HepG2 (cell line): ENCODE measurements at regions not wholly inside any gene's neighbourhood (a gene's known extent, or its start where the extent isn't known, plus 50 kb on each side); places are given as distances from the start of the nearest gene placed in this dataset.

Experiments used
- ATAC-seq: fragments of 200-7000 bp; cut with Tn5 transposase; 3 replicates; pipeline ENCODE4 v1.9.1; 2020; ENCODE audit warnings: mild to moderate bottlenecking, moderate library complexity
- BruUV-seq: library from RNA; stranded (reverse); fragments of 400-500 nt; replicated peaks from 2 replicates; lab custom pipeline; 2021; lab: Mats Ljungman, UMichigan
- CTCF ChIA-PET: fragments of 300-600 bp; formaldehyde crosslinking; extraction: SDS; loops from one replicate; lab custom pipeline; 2021; ENCODE audit warnings: low total read pairs, inconsistent platforms, low intra/inter-chr PET ratio; lab: Yijun Ruan, JAX
- POLR2A ChIA-PET: fragments of 350-600 bp; sonication (Branson Sonifier 250); formaldehyde crosslinking; loops from one replicate; lab custom pipeline; 2020; ENCODE audit warnings: antibody characterized with exemption, inconsistent platforms; lab: Yijun Ruan, JAX
- DNase-seq: peaks from one replicate; pipeline ENCODE4 v3.0.0-alpha.2; 2015; ENCODE audit warnings: low spot score
- FAIRE-seq: peaks from 3 replicates; lab custom pipeline; 2011; peaks lifted over from hg19 to GRCh38; lab: Jason Lieb, UNC
- H2AFZ ChIP-seq: one replicate; pipeline ENCODE4 v1.6.1; 2011; ENCODE audit warnings: low read length, inconsistent platforms
- H3K27ac ChIP-seq: fragments of 300-600 bp; 3 replicates; pipeline ENCODE4 v1.8.0; 2011; ENCODE audit warnings: mixed run types, mild to moderate bottlenecking, mixed read lengths, low read length, inconsistent platforms; ENCODE audit not compliant: insufficient read depth; ENCODE audit errors: extremely low read length
- H3K27me3 ChIP-seq, 2 experiments: fragments of 200-600 bp in 1 of 2; 2 replicates in 1 of 2; 3 replicates in 1 of 2; pipeline versions ENCODE4 v1.6.0 to v1.8.0; 2011; ENCODE audit warnings: low read length in 2 of 2, mild to moderate bottlenecking in 2 of 2, moderate library complexity in 2 of 2, inconsistent platforms in 1 of 2; ENCODE audit not compliant: insufficient read depth in 2 of 2, control insufficient read depth in 1 of 2
- H3K36me3 ChIP-seq, 2 experiments: fragments of 200-600 bp in 1 of 2; replicated peaks in 1 of 2; 2 replicates in 1 of 2; 3 replicates in 1 of 2; pipeline versions ENCODE4 v1.5.1 to v1.8.0; 2011; ENCODE audit warnings: low read length in 2 of 2, inconsistent platforms in 1 of 2; ENCODE audit not compliant: insufficient read depth in 2 of 2, control insufficient read depth in 1 of 2
- H3K4me1 ChIP-seq: 2 replicates; pipeline ENCODE4 v1.5.1; 2012; ENCODE audit warnings: low read length, inconsistent platforms; ENCODE audit not compliant: insufficient read depth
- H3K4me2 ChIP-seq: 2 replicates; pipeline ENCODE4 v1.6.0; 2011; ENCODE audit warnings: low read depth, low read length, inconsistent platforms
- H3K4me3 ChIP-seq, 3 experiments: fragments of 200-600 bp in 1 of 3; sonication (generic), shearing (Covaris generic) in 1 of 3; replicated peaks in 1 of 3; 2 replicates each; pipeline ENCODE4 v1.5.1; 2011 to 2016; ENCODE audit warnings: low read length in 3 of 3, inconsistent platforms in 2 of 3, low read depth in 2 of 3, mild to moderate bottlenecking in 2 of 3, control low read depth in 1 of 3, mixed read lengths in 1 of 3; ENCODE audit not compliant: insufficient read depth in 1 of 3
- H3K79me2 ChIP-seq: one replicate; pipeline ENCODE4 v1.6.1; 2011; ENCODE audit warnings: low read length, inconsistent platforms; ENCODE audit not compliant: insufficient read depth
- H3K9ac ChIP-seq: 2 replicates; pipeline ENCODE4 v1.6.0; 2011; ENCODE audit warnings: mild to moderate bottlenecking, low read depth, low read length, inconsistent platforms; ENCODE audit not compliant: insufficient read depth
- H3K9me3 ChIP-seq: 2 replicates; pipeline ENCODE4 v1.5.1; 2012; ENCODE audit warnings: mild to moderate bottlenecking, low read length
- H4K20me1 ChIP-seq: 2 replicates; pipeline ENCODE4 v1.6.0; 2011; ENCODE audit warnings: inconsistent platforms, mild to moderate bottlenecking, low read length, moderate library complexity; ENCODE audit not compliant: insufficient read depth
- FOXA3 ChIP-seq: IDR thresholded peaks from 2 replicates; pipeline ENCODE4 v1.6.1; 2016; ENCODE audit warnings: missing genetic modification reagents, missing compliant biosample characterization
- MEIS2 ChIP-seq: sonication (generic); formaldehyde crosslinking; IDR thresholded peaks from 2 replicates; pipeline ENCODE4 v1.9.0; 2021; ENCODE audit warnings: mild to moderate bottlenecking, missing genetic modification reagents
- ONECUT2 ChIP-seq: sonication (generic); formaldehyde crosslinking; IDR thresholded peaks from 2 replicates; pipeline ENCODE4 v1.4.0; 2020; ENCODE audit warnings: missing genetic modification reagents
- SNAPC2 ChIP-seq: sonication (generic); formaldehyde crosslinking; IDR thresholded peaks from 2 replicates; pipeline ENCODE4 v1.8.1; 2022; ENCODE audit warnings: mild to moderate bottlenecking, missing genetic modification reagents
- SRSF4 ChIP-seq: fragments of 200-400 bp; formaldehyde crosslinking; IDR thresholded peaks from one replicate; pipeline ENCODE4 v1.6.1; 2018; ENCODE audit warnings: mild to moderate bottlenecking, low read depth, low read length, moderate library complexity; ENCODE audit not compliant: poor library complexity, severe bottlenecking
- TRIM24 ChIP-seq: sonication (generic); formaldehyde crosslinking; IDR thresholded peaks from 2 replicates; pipeline ENCODE4 v1.8.0; 2022; ENCODE audit warnings: mild to moderate bottlenecking, missing genetic modification reagents
- ZNF33A ChIP-seq: sonication (generic); formaldehyde crosslinking; IDR thresholded peaks from 2 replicates; pipeline ENCODE4 v1.5.1; 2020; ENCODE audit warnings: missing genetic modification reagents, mild to moderate bottlenecking, moderate library complexity, borderline replicate concordance
- ZNF34 ChIP-seq: sonication (generic); formaldehyde crosslinking; IDR thresholded peaks from 2 replicates; pipeline ENCODE4 v1.4.0; 2020; ENCODE audit warnings: mild to moderate bottlenecking, missing genetic modification reagents, borderline replicate concordance
- ZNF552 ChIP-seq: sonication (generic); formaldehyde crosslinking; IDR thresholded peaks from 2 replicates; pipeline ENCODE4 v1.9.0; 2022; ENCODE audit warnings: missing genetic modification reagents, mild to moderate bottlenecking, borderline replicate concordance
- WGBS: methylation state at CpG from one replicate; pipeline ENCODE4 v1.1.6; 2017; ENCODE audit warnings: low lambda C conversion rate; 5-methylcytosine and 5-hydroxymethylcytosine counted together
- in situ Hi-C: cut with HindIII; loops from 2 replicates; pipeline ENCODE4 v1.10.0; 2017; ENCODE audit warnings: low pct_unique_long_range_greater_than_20kb; ENCODE audit not compliant: extremely low pct_ligation_motif_present
- intact Hi-C: fragments of 100-400 bp; cut with micrococcal nuclease; formaldehyde crosslinking; loops from one replicate; pipeline ENCODE4 v1.10.0; 2022; ENCODE audit not compliant: unreplicated experiment
- TF ChIP-seq, protein P1 (sequence below): sonication (generic); formaldehyde crosslinking; IDR thresholded peaks from 2 replicates; pipeline ENCODE4 v1.8.1; 2023; ENCODE audit warnings: mild to moderate bottlenecking, missing genetic modification reagents
- TF ChIP-seq, protein P2 (sequence below): sonication (generic); formaldehyde crosslinking; IDR thresholded peaks from 2 replicates; pipeline ENCODE4 v1.4.0; 2020; ENCODE audit warnings: mild to moderate bottlenecking, low read depth, missing genetic modification reagents
- TF ChIP-seq, protein P3 (sequence below): sonication (generic); formaldehyde crosslinking; IDR thresholded peaks from 2 replicates; pipeline ENCODE4 v1.5.0; 2020; ENCODE audit warnings: mild to moderate bottlenecking, missing genetic modification reagents
- TF ChIP-seq, protein P4 (sequence below): sonication (generic); formaldehyde crosslinking; IDR thresholded peaks from 2 replicates; pipeline ENCODE4 v1.8.0; 2022; ENCODE audit warnings: mild to moderate bottlenecking, missing genetic modification reagents, moderate library complexity

DNA sequence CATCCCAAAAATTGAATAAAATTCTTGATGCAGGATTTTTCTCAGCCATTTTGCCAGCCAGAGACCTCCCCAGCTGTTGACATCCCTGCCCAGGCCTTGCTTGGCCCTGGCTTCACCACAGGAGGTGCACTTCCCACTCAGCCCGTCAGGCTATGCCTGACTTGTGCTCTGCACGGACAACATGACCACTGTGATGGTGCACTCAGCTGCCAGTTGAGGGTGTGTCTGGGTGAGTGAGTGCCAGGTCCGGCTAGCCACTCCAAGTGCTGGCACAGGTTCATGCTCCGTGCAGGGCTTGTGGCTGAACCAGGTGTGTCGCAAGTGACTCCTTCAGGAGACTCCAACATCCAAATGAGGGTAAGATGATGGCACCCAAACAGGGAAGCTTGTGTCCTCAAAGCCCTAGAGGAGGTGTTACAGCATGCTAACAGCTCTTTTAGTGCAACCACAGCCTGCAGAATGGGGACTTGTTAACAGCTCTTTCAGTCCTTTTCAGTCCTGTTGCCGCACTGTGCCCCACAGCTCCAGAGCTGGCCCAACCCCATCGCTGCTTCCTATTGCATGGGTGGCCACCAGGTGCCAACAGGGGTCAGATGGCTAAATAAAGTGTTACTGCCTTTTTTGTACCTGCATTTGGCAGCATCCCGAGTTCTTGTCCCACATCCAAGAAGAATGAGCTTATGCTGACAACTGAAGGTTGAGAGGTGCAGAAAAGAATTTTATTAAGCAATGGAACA, 380.7 kb downstream of the SLITRK5 start (continued):
- TF ChIP-seq, protein P1, sequence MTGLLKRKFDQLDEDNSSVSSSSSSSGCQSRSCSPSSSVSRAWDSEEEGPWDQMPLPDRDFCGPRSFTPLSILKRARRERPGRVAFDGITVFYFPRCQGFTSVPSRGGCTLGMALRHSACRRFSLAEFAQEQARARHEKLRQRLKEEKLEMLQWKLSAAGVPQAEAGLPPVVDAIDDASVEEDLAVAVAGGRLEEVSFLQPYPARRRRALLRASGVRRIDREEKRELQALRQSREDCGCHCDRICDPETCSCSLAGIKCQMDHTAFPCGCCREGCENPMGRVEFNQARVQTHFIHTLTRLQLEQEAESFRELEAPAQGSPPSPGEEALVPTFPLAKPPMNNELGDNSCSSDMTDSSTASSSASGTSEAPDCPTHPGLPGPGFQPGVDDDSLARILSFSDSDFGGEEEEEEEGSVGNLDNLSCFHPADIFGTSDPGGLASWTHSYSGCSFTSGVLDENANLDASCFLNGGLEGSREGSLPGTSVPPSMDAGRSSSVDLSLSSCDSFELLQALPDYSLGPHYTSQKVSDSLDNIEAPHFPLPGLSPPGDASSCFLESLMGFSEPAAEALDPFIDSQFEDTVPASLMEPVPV (CRISPR knock-in tag) = no peak
- TF ChIP-seq, protein P2, sequence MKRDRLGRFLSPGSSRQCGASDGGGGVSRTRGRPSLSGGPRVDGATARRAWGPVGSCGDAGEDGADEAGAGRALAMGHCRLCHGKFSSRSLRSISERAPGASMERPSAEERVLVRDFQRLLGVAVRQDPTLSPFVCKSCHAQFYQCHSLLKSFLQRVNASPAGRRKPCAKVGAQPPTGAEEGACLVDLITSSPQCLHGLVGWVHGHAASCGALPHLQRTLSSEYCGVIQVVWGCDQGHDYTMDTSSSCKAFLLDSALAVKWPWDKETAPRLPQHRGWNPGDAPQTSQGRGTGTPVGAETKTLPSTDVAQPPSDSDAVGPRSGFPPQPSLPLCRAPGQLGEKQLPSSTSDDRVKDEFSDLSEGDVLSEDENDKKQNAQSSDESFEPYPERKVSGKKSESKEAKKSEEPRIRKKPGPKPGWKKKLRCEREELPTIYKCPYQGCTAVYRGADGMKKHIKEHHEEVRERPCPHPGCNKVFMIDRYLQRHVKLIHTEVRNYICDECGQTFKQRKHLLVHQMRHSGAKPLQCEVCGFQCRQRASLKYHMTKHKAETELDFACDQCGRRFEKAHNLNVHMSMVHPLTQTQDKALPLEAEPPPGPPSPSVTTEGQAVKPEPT (CRISPR knock-in tag) = no peak
- no peak for TF ChIP-seq SRSF4

DNA sequence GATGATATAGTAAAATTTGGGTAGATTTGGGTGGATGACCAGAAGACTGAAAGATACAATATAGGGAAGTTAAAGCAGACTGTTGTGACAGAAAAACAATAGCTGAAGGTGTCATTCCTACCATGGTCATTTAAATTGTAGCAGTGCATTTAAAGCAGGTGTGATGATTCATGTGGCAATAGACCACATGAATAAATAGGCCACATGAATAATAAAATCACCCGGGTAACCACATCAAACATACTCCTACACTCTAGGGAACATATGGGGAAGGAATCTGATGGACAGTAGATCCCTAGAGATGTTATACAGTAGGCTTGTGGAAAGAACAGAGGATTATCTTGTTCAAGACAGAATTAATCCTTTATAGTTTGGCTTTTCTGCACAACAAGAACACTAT, 392.6 kb downstream of the SLITRK5 start:
- 0% methylated on average over 1 of the region's 1 CpG for WGBS
- Histone ChIP-seq H4K20me1 (no peaks in the 10 kb centered on the region), H3K9ac (no peak overlapping the region), H2AFZ (no peak overlapping the region), H3K27ac (no peak overlapping the region), H3K79me2 (no peaks in the 10 kb centered on the region), H3K4me2 (no peak overlapping the region), H3K9me3 (peaks cover 15% of the 10 kb centered on the region; the same call in 1 of the 2 replicates), H3K4me1 (no peaks in the 10 kb centered on the region), H3K36me3 (no peaks in the 10 kb centered on the region), H3K4me3 (no peak overlapping the region), H3K27me3 (no peaks in the 10 kb centered on the region; a peak in 1 of 5 replicates)
- in situ Hi-C loops (loop anchor here (25.0 kb wide), 1 partner anchor 999 kb away; no protein-coding TSS in a partner anchor), intact Hi-C loops (no loop called here)
- ChIA-PET CTCF (no interaction called here), POLR2A (no interaction called here)
- no peak for ATAC-seq
- BruUV-seq = no TSS peak
- FAIRE-seq = no peak
- no peak for DNase-seq
- TF ChIP-seq, protein P3, sequence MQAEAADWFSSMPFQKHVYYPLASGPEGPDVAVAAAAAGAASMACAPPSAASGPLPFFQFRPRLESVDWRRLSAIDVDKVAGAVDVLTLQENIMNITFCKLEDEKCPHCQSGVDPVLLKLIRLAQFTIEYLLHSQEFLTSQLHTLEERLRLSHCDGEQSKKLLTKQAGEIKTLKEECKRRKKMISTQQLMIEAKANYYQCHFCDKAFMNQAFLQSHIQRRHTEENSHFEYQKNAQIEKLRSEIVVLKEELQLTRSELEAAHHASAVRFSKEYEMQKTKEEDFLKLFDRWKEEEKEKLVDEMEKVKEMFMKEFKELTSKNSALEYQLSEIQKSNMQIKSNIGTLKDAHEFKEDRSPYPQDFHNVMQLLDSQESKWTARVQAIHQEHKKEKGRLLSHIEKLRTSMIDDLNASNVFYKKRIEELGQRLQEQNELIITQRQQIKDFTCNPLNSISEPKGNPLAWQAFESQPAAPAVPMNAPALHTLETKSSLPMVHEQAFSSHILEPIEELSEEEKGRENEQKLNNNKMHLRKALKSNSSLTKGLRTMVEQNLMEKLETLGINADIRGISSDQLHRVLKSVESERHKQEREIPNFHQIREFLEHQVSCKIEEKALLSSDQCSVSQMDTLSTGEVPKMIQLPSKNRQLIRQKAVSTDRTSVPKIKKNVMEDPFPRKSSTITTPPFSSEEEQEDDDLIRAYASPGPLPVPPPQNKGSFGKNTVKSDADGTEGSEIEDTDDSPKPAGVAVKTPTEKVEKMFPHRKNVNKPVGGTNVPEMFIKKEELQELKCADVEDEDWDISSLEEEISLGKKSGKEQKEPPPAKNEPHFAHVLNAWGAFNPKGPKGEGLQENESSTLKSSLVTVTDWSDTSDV = no peak
- TF ChIP-seq FOXA3 (CRISPR knock-in tag) (no peak), ONECUT2 (CRISPR knock-in tag) (no peak), ZNF552 (CRISPR knock-in tag) (no peak), MEIS2 (CRISPR knock-in tag) (no peak), SNAPC2 (CRISPR knock-in tag) (no peak), TRIM24 (CRISPR knock-in tag) (no peak), ZNF34 (no peak), ZNF33A (no peak)
- TF ChIP-seq, protein P4, sequence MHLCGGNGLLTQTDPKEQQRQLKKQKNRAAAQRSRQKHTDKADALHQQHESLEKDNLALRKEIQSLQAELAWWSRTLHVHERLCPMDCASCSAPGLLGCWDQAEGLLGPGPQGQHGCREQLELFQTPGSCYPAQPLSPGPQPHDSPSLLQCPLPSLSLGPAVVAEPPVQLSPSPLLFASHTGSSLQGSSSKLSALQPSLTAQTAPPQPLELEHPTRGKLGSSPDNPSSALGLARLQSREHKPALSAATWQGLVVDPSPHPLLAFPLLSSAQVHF (CRISPR knock-in tag) = no peak
